ENCODE measurements at regions not wholly inside any gene's neighbourhood (a gene's known extent, or its start where the extent isn't known, plus 50 kb on each side); places are given as distances from the start of the nearest gene placed in this dataset.
"Not testable (repeated sequence)": the region's sequence is repeated elsewhere in the genome, so short reads cannot be mapped to it uniquely, and the experiment has no call there.

DNA sequence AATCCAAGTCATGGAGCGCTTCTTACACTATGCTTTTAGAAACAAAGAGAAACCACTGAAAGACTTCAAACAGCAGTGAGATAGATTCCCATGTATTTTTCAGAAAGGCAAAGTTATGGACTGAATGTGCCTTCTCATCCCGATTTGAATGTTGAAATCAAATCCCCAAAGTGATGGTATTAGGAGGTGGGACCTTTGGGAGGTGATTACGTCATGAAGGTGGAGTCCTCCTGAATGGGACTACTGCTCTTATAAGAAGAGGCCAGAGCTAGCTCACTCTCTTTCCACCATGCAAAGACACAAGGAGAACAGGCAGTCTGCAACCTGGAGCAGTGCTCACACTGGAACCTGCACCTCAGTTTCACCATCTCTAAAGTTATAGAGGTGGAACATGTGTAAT lies 1279.8 kb downstream of the GATA3 start:
- no peak for DNase-seq (ENCODE audit: low read depth in 2 of 2)

DNA sequence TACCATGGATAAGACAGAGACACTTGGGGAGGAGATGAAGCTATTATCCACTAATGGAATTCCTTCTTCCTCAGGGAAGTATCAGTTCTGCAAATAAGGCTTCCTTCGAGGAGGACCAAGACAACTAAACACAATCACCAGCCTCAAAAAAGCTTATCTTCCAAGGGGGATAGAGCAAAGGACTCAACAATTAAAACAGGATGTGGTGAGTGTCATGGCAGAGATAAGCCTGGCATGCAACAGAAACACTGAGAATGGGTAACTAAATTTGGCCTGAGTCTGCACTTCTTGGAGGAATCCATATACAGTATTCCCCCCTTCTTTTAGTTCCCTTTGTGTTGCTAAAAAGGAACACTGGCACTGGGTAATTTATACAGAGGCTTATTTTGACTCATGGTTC lies 1285.2 kb downstream of the GATA3 start:
- DNase-seq (ENCODE audit: low read depth in 2 of 2) = no peak

DNA sequence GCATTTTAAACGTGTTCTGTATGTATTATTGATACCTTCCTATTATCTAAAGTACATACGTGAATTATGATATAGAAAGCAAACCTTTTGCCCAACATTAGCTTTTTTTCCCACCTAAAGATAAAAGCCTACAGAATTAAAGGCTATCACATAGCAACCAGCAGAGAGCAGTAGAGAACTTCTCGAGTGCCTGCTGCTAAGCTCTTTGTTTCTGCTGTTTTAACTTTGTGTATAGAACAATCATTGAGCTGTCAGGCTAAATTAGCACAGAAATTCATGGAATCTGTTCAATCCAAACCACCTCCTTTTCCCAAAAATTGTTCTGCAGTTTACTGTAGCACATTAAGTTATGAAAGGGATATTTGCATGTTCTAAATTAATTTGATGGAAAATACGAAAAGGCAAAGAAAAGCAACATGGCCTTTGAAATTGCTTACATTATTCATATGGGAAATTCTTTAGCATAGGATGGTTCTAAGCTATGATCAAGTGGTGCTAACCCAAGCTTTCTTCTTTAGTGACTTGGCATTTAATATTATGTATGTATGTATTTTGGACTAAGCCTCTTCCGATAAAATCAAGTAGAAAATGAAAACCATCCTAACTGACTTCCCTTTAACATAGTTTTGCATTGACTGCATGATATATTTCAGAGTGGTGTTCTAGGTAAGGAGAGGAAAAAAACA lies 1288.5 kb downstream of the GATA3 start:
- peak; percentile 53 to 65 for DNase-seq (ENCODE audit: low read depth in 2 of 2)

DNA sequence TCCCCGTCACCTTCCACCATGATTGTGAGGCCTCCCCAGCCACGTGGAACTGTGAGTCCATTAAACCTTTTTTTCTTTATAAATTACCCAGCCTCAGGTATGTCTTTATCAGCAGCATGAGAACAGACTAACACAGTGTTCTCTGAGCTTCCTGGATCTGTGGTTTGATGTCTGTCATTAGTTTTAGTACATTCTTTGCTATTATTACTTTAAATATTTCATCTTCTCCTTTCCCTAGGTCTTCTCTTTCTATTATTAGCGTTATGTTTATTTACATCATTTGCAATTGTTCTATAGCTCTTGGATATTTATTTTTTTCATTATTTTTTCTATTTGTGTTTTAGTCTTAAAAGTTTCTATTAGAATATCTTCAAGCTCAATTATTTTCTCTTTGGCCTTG lies 1293.4 kb downstream of the GATA3 start:
- not testable (repeated sequence) for DNase-seq (ENCODE audit: low read depth in 2 of 2)

DNA sequence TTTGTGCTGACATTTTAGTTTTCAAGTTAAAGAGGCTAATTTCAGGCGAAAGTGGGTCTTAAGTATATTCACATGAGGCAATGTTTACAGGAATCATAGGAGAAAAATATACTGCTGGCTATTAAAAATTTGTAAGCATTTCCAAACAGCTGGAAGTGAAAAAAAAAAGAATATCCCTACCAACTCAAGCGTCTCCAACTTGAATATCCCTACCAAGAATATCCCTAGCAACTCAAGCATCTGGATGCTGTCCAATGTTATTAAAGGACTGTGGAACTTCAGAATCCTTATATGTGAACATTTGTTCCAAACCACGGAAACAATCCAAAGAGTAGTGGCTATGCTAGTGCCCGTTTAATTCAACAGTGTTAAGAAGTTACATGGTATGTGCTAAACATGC lies 1303.0 kb downstream of the GATA3 start:
- no peak for DNase-seq (ENCODE audit: low read depth in 2 of 2)

DNA sequence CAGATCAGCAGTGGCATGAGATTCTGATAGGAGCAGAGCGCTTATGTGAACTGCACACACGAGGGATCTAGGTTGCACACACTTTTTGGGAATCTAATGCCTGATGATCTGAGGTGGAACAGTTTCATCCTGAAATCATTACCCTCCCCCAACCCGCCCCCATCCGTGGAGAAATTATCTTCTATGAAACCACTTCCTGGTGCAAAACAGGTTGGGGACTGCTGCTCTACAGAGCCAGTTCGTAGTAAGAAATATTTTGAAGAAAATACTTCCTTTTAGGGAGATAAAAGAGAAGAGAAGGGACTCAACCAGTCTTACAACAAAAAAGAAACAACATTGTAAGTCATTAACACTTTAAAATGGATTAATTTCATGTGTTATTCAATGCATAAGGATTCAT lies 1308.2 kb downstream of the GATA3 start:
- no peak for DNase-seq (ENCODE audit: low read depth in 2 of 2)

DNA sequence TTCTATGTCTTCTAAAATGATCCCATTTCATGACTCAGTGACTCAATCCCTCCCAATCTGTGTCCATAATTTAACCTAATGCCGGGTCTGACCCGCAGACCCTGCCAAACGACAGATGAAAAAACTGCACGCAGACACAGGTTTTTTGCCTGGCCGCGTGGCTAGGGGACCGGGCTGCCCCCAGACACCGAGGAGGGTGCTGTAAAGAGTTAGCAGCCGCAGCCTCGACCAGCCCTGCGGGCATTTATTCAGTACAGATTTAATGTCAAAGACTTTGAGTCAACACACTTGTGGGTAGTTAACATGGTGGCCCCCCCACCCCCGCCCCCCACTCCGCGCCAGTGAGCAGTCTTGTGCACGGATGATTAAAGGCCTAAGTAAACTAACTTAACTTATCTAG lies 1324.7 kb downstream of the GATA3 start:
- no peak for DNase-seq (ENCODE audit: low read depth in 2 of 2)

DNA sequence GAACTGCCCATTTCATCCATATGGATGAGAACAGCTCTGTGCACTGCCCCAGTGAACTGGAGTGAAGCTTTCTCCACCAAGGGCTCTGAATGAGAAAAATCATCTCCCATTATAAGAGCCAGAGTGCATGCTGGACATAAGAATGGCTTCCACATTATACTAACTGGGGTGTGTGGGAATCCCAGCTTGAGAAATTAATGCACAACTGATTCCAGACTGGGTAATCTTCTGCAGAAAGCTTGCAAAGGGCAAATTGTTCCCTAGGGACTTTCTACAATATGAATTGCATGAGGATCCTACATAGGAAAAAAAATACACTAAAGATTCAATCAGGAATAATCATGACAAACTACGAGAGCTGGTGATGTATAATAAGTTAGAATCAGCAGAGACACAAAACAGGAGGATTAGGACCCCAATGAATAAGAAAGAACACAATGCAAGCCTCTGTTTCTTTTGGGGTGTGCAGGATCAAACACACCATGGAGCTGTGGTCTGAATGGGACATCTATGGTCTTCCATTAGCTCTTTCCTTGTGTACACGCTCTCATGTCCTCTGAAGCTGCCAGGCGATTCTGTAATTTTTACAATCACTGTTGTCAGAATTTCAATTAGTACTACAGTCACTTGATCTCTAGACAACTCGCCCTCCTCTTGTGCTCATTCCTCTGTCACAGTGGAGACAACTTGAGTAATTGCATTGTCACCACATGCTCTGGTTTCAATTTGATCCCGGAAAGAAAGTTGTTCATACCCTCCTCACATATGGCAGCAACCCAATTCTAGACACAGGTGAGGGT lies 1327.4 kb downstream of the GATA3 start:
- DNase-seq (ENCODE audit: low read depth in 2 of 2) = no peak

DNA sequence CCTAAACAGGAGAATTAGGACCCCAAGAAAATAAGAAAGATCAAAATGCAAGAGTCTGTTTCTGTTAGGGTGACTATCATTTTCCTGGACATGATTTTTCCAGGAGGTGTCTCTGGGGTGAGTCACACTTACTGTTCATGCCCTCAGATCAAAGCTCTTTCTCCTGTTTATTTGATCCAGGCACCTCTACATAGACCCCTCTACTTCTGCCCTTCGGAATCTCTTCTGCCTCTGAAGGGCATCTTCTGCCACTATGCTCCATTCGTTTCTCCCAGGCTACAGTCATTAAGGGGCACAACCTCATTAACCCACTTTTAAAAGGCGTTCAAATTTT lies 1328.0 kb downstream of the GATA3 start:
- no peak for DNase-seq (ENCODE audit: low read depth in 2 of 2)

DNA sequence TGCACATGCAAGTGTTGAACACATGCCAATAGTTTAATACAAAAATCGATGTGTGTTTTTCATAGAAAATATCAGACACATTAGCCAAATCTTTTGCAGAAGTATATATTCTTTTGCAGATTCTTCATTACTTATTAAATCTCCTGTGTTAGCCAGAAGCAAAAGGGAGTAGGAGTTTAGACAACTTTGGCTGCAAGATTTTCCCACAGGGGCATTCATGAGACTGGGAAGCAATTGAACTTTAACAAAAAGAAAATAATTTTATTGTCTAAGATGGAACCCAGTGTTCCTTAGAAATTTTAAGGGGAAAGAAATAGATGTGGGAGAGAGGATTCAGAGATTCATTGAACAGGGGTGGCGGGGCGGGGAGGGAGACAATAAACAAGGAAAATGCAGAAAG lies 1336.0 kb downstream of the GATA3 start:
- no peak for DNase-seq (ENCODE audit: low read depth in 2 of 2)

DNA sequence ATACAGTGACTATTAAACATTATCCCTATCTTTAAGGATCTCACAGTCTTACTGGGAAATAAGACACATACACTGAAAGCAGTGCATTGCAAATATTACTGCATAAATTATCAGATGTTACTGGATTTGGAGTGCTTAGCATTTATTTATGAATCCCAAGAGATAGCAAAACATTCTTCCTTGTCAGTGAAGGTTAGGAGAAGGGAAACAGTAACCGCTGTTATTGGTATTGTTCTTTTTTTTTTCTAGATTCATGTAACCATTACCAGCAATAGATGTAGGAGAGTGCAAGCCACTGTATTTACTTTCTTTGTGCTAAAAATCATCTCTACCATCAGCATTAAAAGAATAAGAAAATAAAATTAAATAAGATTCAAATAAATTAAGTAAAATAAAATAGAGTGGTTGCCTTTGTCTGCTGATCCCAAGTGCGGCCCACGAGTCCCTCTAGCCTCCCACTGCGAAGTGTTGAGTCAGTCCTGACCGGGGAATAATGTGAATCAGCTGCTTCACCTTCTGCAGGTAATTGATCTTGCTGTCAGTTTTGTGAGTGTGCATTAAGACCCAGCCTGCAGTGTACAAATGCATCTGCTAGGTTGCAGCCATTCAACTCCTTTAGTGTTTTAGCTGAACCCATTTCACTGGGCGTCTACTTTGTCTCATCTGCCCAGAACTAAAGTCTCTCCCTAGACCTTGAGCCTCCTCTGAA lies 1344.9 kb downstream of the GATA3 start:
- no peak for DNase-seq (ENCODE audit: low read depth in 2 of 2)

DNA sequence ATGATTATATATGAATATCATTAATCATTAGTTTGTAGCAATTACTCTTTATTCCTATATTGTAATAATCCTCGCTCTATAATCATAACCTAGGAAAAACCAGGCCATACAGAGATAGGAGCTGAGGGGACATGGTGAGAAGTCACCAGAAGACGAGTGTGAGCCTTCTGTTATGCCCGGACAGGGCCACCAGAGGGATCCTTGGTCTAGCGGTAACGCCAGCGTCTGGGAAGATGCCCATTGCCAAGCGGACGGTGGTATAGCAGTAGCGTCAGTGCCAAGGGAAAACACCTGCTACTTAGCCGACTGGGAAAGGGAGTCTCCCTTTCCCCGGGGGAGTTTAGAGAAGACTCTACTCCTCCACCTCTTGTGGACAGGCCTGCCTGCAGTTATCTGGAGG lies 1347.6 kb downstream of the GATA3 start:
- DNase-seq (ENCODE audit: low read depth in 2 of 2) = not testable (repeated sequence)

DNA sequence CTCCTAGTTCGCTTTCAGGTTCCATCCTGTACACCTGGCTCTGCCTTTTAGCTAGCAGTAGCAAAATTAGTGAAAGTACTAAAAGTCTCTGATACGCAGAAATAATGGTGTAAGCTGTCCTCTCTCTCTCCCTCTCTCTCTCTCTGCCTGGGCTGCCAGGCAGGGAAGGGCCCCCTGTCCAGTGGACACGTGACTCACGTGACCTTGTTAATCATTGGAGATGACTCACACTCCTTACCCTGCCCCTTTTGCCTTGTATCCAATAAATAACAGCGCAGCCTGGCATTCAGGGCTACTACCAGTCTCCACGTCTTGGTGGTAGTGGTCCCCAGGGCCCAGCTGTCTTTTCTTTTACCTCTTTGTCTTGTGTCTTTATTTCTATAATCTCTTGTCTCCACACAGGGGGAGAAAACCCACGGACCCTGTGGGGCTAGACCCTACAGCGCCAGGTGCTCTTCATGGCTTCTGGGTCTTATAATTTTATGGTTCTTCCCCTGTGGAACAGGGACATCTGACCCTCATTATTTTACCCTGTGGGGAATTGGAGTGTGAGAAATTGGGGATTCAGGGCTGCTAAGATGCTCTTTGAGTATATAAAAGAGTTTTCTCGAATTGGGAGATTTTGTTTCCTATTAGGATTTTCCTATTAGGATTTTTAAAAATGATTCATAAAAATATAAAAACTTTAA lies 1348.2 kb downstream of the GATA3 start:
- DNase-seq (ENCODE audit: low read depth in 2 of 2) = not testable (repeated sequence)

DNA sequence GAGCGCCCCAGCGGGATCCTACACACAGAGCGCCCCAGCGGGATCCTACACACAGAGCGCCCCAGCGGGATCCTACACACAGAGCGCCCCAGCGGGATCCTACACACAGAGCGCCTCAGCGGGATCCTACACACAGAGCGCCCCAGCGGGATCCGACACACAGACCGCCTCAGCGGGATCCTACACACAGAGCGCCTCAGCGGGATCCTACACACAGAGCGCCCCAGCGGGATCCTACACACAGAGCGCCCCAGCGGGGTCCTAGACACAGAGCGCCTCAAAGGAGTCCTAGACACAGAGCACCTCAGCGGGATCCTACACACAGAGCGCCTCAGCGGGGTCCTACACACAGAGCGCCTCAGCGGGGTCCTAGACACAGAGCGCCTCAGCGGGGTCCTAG lies 1352.7 kb downstream of the GATA3 start:
- DNase-seq (ENCODE audit: low read depth in 2 of 2) = not testable (repeated sequence)

DNA sequence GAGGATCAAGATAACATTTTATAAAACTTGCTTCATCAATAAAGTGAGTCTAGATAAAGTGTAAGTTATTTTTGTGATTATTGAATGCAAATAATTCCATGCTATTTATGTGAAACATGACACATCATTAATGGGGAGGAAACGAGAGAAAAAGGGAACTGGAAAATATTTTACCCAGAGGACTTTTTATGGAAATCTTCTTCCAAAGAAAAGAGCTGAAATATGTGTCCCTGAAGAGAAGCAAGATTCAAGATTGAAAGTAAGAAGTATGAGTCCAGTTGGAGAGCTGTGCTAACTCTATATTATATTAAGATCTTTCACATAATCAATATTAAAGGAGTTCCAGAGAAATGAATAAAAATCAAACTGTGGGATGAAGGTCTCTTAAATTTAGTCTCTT lies 1361.8 kb downstream of the GATA3 start:
- no peak for DNase-seq (ENCODE audit: low read depth in 2 of 2)

DNA sequence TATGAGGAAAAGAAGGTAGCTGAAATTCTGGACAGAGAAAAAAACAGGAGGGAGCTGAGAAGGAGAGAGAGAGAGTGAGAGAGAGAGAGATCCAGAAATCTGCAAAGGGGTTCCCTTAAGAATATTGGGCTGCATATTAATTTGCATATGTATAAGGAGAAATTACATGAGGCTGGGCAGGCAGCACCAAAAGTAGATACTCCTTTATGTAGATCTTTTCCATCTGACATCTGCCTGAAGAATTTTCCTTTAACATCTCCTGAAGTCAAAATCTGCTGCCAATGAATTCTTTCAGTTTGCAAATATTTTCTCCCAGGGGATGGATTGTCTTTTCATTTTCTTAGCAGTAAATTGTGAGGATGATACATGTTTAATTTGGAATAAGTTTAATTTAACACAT lies 1365.3 kb downstream of the GATA3 start:
- no peak for DNase-seq (ENCODE audit: low read depth in 2 of 2)

DNA sequence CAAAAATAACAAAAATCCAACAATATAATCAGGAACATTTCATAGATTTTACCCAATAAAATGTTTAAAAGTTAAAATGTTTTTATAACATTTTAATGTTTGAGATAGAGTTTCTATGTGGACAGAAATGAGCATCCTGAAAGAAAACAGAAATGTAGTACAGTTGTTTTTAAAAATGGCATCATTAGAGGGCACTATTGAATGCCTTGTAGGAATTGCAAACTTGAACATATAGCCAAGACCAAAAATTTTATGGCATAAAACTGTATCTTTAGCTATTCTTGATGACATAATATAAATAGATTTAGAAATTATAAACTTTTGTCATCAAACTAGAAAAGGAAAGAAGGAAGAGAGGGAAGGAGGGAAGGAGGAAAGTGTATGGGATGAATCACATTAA lies 1372.7 kb downstream of the GATA3 start:
- no peak for DNase-seq (ENCODE audit: low read depth in 2 of 2)

DNA sequence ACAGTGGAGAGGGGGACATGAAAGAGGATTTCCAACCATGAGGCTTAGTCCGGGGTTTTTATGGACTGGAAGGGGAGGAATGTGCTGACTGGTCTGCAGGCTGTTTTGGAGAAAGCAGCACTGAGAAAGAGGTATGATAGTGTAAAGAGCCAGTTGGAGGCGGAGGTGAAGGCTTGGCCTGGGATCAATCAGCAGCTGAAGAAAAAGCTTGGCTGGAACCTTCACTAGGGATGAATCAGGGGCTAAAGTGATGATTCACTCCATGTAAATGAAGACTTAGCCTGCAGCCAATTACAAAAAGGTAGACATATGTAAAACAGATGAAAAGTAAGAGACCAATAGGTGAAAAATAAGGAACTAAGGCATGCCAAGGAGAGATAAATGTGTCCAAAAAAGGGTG lies 1382.6 kb downstream of the GATA3 start:
- no peak for DNase-seq (ENCODE audit: low read depth in 2 of 2)

DNA sequence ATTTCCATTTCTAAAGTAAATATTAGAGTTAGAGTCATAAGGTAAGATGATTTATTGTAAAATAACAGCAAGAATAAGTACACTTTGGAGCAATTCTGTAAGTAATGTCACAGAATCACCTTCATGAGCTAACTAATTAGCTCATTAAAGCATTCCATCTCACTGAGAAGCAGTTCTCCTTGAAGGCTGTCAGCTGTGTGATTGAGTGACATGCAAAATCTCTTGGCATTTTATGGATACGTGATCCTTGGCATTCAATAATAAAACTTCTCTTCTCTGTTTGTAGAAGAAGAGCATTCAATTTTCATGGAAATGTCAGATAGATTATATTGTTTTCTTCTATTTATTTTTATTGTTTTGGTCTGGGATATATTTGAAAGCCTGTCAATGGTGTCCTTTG lies 1389.3 kb downstream of the GATA3 start:
- DNase-seq (ENCODE audit: low read depth in 2 of 2) = no peak

DNA sequence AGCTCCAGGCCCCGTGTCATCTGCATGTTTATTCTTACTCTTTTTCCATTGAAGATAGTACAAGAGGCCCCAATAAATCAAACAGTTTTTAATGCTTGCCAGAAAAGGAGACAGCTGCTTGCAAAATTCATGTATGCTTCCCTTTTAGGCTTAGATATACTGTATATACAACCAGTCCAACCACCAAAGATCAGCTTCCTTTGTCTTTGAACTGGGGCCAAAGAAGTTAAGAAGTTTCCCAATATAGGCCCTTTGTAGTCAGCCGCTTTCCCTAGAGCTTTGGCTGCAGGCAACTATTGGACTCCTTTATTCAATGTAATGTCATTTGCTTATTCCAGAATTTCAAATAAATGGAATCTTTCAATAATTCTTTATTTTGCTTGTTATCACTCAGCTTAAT lies 1395.0 kb downstream of the GATA3 start:
- DNase-seq (ENCODE audit: low read depth in 2 of 2) = no peak

DNA sequence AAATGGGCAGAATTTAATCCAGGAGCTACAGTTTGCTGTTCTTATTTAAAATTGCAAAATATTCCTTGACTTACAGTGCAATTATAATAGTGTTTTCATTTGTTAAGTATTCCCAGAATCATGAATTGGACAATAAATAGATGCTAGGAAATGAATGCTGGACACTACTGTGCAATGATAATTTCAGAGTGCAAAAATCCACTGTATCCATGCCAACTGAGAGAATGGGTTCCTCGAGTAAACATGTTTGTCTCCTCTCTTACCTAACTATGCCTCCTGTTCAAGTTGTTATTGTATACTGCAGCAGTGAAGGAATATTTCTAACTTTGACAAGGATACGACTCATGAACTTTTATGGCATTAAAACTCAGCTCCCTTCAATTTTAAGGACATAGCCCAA lies 1396.3 kb downstream of the GATA3 start:
- no peak for DNase-seq (ENCODE audit: low read depth in 2 of 2)

DNA sequence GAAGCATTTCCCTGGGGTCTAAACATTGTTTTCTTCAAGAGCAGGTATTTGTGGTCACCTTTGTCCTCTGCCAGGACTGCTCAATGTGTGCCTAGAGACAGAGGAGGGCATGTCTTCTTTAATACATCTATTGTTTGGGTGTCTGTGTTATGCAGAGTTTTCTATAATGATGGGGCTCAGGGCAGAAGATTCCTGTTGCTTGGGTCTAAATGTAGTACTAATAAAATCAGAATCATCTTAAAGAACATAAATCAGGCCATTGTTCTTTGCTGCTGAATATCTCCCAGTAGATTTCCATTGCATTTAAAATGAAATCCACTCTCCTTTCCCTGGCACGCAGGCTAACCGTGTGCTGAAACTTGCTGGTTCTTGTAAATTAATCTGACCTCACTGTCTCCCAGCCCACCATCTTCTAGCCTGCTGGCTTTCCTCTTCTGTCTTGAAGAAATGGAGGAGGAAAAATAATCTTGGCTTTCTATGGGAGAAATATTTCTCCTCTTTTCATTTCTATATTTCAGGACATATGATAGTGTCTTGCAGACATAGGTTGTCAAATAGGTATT lies 1396.8 kb downstream of the GATA3 start:
- DNase-seq (ENCODE audit: low read depth in 2 of 2) = no peak
